ENCODE measurements at regions not wholly inside any gene's neighbourhood (a gene's known extent, or its start where the extent isn't known, plus 50 kb on each side); places are given as distances from the start of the nearest gene placed in this dataset.

- H3K4me3 ChIP-seq (ENCODE audit: low read depth, low read length) = no peak overlapping the region
- no peak for TF ChIP-seq CTCF (conservative IDR thresholded peaks at IDR 0.05; ENCODE audit: low read depth, low read length)
- no peak for DNase-seq (ENCODE audit: low read depth)
These were observed 135.3 kb upstream of the MAP9 start for GRCh38 chr4:155512046-155512445.

GRCh38 chr4:155510771-155511170, 134.0 kb upstream of the MAP9 start:
- TF ChIP-seq CTCF (conservative IDR thresholded peaks at IDR 0.05; ENCODE audit: low read depth, low read length) = no peak
- H3K4me3 ChIP-seq (ENCODE audit: low read depth, low read length) = no peak overlapping the region
- no peak for DNase-seq (ENCODE audit: low read depth)

GRCh38 chr4:155509555-155509954, 132.8 kb upstream of the MAP9 start:
- no peak for DNase-seq (ENCODE audit: low read depth)
- no peak overlapping the region for H3K4me3 ChIP-seq (ENCODE audit: low read depth, low read length)
- no peak for TF ChIP-seq CTCF (conservative IDR thresholded peaks at IDR 0.05; ENCODE audit: low read depth, low read length)

- no peak overlapping the region for H3K4me3 ChIP-seq (ENCODE audit: low read depth, low read length)
- DNase-seq (ENCODE audit: low read depth) = no peak
- TF ChIP-seq CTCF (conservative IDR thresholded peaks at IDR 0.05; ENCODE audit: low read depth, low read length) = no peak
These were observed 130.0 kb upstream of the MAP9 start for GRCh38 chr4:155506745-155507144.

- TF ChIP-seq CTCF (conservative IDR thresholded peaks at IDR 0.05; ENCODE audit: low read depth, low read length) = no peak
- DNase-seq (ENCODE audit: low read depth) = no peak
- no peak overlapping the region for H3K4me3 ChIP-seq (ENCODE audit: low read depth, low read length)
These were observed 128.6 kb upstream of the MAP9 start for GRCh38 chr4:155505321-155505720.

GRCh38 chr4:155497306-155497705, 120.5 kb upstream of the MAP9 start:
- no peak for DNase-seq (ENCODE audit: low read depth)
- peak; percentile 12 for TF ChIP-seq CTCF (conservative IDR thresholded peaks at IDR 0.05; ENCODE audit: low read depth, low read length)
- no peak overlapping the region for H3K4me3 ChIP-seq (ENCODE audit: low read depth, low read length)

- TF ChIP-seq CTCF (conservative IDR thresholded peaks at IDR 0.05; ENCODE audit: low read depth, low read length) = no peak
- no peak for DNase-seq (ENCODE audit: low read depth)
- no peak overlapping the region for H3K4me3 ChIP-seq (ENCODE audit: low read depth, low read length)
These were observed 119.5 kb upstream of the MAP9 start for GRCh38 chr4:155496294-155496626.
